NCI-H2107 (cell line): ENCODE measurements at regions not wholly inside any gene's neighbourhood (a gene's known extent, or its start where the extent isn't known, plus 50 kb on each side); places are given as distances from the start of the nearest gene placed in this dataset.
"Not testable (repeated sequence)": the region's sequence is repeated elsewhere in the genome, so short reads cannot be mapped to it uniquely, and the experiment has no call there.

ENCODE experiments used
- DNase-seq: peaks from one replicate; lab custom pipeline; 2025; lab: John Stamatoyannopoulos, UW

- DNase-seq, result no peak
These were observed 307.2 kb downstream of the HIVEP2 start for GRCh38 chr6:142637624-142638351.

DNA sequence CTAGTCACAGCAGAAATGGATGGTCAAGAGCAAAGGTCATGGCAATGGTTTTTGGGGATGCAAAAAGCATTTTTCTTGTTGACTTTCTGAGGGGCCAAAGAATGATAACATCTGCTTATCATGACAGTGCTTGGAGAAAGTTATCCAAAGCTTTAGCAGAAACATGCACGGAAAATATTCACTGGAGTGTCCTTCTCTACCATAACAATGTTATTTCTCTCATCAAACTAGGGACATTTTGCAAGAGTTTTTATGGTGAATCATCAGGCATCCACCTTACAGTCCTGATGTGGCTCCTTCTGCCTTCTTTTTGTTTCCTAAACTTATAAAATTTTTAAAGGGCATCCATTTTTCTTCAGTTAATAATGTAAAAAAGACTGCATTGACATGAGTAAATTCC is 302.3 kb downstream of the HIVEP2 start:
- no peak for DNase-seq

GRCh38 chr6:142644866-142645265 is 300.1 kb downstream of the HIVEP2 start:
- DNase-seq, result no peak

- no peak for DNase-seq
These were observed 299.3 kb downstream of the HIVEP2 start for GRCh38 chr6:142645663-142646062.

- DNase-seq, result no peak
These were observed 297.4 kb downstream of the HIVEP2 start for GRCh38 chr6:142647449-142648035.

DNA sequence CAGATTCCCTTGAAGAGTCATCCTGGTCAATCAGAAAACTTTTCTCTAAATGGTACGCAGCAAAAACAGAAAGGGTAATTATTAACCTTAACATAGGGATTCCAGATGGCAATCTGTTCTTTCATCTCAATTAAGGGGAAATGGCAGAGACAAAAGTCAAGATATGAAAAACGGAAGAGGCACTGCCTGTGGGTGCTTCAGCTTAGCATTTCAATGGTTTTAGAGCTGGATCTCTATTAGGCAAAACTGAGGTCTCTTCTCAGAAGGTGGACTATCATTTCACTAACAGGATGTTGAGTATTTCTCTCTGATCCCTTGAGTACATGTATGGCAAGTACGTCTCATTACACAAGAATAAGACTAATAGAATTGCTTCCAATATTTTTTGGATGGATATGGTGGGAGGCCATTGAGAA is 296.9 kb downstream of the HIVEP2 start:
- no peak for DNase-seq

DNA sequence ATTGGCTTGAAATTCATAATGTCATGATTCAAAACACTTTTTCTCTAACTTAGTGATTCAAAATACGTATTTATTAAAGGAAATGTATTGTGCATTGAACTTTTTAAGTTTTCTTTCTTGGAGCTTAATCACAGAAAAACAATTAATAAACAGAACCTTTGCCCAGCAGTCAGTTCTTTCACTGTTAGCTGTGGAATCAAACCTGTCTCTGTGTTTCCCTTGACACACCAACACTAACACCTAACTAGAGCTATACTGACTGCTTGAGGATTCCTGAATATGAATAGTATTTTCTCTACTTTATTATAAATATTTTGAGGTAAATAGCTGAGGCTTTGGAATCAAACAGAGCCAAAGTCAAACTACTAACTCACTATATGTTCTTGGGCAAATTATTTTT is 296.4 kb downstream of the HIVEP2 start:
- no peak for DNase-seq

DNA sequence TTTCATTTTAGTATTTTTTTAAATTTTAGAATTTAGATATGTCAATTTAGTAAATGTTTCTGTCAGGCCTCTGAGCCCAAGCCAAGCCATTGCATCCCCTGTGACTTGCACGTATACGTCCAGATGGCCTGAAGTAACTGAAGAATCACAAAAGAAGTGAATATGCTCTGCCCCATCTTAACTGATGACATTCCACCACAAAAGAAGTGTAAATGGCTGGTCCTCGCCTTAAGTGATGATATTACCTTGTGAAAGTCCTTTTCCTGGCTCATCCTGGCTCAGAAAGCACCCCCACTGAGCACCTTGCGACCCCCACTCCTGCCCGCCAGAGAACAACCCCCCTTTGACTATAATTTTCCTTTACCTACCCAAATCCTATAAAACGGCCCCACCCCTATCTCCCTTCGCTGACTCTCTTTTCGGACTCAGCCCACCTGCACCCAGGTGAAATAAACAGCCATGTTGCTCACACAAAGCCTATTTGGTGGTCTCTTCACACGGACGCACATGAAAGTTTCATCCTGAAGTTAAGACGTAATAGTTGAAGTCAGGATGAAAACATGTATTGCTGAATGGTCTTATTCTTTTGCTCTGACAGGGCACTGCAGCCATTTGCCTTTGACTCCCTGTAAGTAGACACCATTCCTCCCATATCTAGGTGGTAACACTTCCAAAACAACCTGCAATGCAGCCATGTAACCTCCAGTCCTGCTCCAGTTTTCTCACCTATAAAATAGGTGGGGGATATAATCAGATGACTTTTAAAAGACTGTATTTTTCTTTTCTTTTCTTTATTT is 295.3 kb downstream of the HIVEP2 start:
- DNase-seq, result not testable (repeated sequence)

- no peak for DNase-seq
These were observed 293.6 kb downstream of the HIVEP2 start for GRCh38 chr6:142651384-142651783.

DNA sequence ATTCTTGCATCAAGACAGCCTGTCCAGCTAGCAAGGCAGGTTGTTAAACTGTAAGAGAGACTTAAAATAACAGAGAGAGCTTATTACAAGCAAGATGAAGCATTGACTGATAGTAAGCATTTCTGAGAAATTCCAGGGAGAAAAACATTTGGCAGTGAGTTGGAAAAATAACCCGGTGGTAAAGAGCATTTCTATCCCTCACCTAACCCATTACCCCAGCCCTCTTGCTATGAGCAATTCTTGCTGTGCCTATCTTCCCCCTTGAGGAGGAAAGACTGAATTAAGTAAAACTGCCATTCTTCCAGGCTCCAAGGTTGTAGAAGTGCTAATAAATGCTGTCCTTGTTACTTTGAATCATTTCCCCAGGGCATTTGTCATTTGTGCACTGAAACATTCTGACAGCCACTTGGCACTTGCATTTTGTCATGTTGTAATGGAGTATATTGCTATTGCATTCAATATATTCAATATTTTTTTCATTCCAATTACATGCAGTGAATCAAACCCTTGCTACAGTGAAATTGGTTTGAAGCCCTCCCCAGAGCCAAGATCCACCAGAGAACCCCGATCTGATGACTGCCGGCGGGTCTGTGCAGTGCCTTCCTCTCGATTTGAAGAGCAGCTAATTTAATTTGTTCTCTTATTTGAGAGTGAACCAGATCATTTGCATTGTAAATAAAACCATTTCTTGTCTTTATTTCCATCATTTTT is 291.1 kb downstream of the HIVEP2 start:
- DNase-seq, result no peak

- DNase-seq, result no peak
These were observed 285.3 kb downstream of the HIVEP2 start for GRCh38 chr6:142659661-142660060.

DNA sequence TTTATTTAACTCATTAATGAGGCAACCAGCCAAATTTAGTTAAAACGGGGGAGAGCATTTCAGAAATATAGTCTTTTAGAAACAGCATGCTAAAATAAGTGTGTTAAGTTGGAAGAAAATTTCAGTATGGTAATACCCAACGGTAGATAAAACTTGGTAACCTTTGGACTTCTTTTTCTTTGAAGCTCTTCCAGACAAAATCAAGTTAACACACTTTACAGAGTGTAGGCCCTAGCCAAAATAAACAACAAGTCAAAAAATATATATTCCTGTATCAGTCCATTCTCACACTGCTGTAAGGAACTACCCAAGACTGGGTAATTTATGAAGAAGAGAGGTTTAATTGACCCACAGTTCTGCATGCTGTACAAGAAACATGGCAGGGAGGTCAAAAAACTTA is 279.6 kb downstream of the HIVEP2 start:
- no peak for DNase-seq

DNA sequence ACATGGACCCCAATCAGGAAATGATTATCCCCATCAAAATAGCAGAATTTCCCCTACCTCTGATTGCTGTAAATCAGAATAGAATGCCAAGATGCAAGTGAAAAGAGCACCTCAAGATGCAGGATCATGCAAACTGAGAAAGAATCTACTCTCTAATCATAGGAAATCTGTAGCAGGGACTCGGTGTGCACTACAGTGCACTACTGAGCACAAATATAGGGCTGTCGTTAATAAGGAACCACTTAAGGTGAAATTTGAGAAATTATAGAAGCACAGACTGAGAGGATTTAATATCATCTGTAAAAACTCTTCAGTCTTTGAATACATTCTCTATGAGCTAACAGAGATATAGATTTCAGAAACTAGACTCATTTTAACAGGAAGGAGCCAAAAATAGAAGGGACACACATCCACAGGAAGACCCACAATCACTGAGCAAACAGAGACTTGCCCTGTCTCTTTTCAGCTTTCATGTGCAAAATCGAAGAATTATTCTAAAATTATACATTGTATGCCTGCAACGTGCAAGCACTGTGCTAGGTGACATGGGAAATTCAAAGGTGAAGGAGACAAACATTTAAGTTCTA is 278.3 kb downstream of the HIVEP2 start:
- no peak for DNase-seq

DNA sequence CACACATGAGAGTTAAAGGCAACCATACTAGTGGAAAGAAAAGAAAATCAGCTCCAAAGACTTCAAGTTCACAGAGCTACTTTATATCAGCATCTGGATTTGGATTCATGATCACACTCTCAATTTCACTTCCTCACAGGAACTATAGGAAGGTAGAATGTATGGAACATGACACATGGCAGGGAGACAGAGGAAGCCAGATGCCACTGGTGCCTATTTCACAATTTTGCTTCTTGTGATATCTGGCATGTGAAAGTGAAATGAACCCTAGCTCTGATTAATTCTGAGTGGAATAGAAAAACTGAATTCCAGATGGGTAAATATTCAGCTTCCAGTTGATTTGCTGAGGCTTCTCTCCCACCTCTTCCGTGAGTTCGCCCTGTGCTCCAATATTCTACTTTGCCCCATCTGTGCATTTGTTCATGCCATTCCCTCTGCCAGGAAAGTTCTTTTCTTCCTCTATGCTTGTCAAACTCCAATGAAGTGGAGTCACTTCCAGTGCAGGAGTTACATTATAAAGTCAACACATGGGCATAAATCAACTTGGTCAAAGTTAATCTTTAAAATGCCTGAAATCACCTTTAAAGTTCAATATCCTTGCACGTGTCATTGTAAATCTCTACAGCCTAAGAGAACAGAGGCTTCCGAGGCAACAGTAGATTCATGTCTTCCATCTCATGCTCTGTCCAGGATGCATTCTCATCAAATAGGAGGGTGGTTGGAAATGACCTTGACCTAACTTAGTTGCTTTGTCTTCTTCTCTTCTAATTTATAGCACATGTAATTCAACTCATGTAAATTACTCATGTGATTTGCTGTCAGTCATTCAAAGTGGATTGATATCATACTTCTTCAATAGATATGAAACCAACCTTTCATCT is 275.3 kb downstream of the HIVEP2 start:
- DNase-seq, result no peak

DNA sequence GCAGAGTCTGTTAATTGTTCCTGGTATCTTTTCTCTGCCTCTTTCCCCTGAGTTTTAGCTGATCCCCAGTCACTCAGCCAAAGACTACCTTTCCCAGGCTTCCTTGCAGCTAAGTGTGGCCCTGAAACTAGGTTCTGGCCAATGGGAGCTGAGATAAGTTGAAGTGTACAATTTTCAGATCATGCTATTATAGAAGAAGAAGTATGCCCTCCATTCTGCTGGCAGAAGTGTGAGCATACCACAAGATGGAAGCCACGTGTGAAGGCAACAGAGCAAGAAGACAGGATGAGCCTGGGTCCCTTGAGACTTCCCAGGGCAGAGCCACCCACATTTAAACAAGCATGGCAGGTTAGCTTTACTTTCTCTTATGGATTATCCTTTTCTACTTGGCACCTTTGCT is 273.2 kb downstream of the HIVEP2 start:
- no peak for DNase-seq

GRCh38 chr6:142675517-142675916 is 269.5 kb downstream of the HIVEP2 start:
- DNase-seq, result no peak

GRCh38 chr6:142676027-142676443 is 268.9 kb downstream of the HIVEP2 start:
- no peak for DNase-seq

- DNase-seq, result no peak
These were observed 268.3 kb downstream of the HIVEP2 start for GRCh38 chr6:142676647-142677192.

DNA sequence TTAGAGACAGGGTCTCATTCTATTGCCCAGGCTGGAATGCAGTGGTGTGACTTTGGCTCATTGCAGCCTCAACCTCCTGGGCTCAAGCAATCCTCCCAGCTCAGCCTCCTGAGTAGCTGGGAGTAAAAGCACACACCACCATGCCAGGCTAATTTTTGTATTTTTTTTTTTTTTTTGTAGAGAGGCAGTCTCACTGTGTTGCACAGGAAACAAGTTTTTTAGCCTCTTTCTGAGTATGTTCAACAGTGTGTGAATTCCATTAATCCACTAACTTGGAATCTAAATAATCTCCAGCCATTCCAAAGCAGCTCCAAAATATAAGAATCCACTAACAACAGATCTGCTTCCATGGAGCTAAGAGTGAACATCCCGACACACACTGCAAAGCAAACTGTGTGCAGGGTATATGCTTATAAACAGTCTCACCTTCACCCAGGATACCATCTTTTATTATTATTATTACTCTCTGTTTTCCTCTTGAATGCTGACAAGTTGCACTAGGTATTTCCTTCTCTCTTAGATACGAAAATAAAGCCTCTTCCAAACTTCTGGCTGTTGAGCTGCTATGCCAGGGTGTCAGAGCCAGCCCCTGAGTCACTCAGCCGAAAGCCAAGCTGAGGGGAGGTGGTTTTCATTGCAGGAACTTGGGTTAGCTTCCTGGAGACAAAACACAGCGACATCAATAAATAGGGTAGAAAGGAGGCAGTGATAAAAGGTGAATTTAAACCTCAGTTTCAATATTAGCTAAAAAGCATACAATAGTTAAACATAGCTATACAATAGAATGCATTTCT is 264.9 kb downstream of the HIVEP2 start:
- no peak for DNase-seq

DNA sequence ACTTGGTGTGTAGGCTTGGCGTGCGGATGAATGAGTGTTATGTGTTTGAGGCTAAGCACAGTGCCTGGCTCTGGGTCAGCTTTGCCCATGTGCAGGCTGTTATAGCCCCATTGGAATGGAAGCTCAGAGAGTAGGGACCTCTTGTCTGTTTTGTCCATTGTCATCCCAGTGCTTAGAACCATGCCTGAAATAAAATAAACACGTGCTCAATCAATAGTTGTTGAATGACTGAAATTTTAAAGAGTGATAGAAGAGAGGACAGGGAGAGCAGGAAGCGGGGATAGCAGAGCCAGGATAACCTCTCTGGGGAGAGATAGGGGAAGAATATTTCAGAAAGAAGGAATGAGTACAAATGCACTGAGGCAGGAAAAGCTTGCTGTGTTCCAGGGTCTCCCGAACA is 263.9 kb downstream of the HIVEP2 start:
- no peak for DNase-seq
